GM18870 (cell line): ENCODE measurements at regions not wholly inside any gene's neighbourhood (a gene's known extent, or its start where the extent isn't known, plus 50 kb on each side); places are given as distances from the start of the nearest gene placed in this dataset.

Experiments
- ATAC-seq: cut with Tn5 transposase; IDR thresholded peaks from one replicate; pipeline ENCODE4 v1.9.1; 2021; ENCODE audit warnings: moderate library complexity; ENCODE audit not compliant: unreplicated experiment

DNA sequence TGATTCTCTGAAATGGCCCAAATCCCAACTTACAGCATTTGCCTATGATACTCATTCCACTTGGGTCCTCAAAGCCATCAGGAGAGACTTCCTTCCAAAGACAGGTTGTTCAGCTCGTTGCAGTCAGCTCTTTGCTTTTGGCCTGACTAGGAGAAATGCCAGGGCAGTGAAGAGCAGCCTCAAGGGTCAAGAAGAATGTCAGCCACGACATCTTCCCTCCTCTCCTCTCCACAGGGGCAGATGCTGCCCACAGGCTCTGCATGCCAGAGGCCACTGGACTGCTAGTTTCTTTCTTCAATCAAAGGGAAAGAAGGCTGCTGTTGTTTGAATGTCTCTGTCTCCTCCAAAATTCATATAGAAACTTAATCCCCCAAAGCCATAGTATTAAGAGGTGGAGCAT is 201.7 kb upstream of the PFN2 start:
- no peak for ATAC-seq

DNA sequence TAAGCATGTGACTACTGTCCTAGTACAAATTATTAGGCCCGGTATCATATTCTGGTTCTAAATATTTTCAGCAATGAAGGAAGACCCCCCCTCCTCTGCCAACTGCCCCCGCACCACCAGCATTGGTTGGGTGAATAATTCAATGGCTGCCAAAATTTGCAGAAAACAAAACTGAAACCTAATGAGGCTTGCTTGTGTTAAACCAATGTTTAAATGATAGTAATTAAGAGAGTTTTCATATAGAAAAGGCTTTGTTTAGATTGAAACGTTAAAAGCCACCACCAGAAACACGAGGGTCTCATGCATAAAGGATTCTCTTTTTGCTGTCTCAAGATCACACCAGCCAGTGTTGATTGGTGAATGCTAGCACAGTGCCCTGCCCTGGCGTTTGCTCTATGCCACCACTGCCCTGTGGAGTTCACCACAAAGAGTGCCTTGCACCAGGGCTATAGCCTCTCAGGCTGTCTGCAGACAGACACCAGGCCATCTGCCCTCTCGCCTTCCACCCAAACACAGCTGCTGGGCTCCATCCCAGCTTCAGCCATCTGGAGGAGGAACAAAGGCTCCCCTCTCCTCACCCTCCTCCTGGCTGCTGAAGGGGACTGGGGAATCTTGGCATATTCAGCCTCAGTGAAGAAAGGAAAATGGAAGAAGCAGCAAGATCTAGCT is 200.3 kb upstream of the PFN2 start:
- no peak for ATAC-seq

DNA sequence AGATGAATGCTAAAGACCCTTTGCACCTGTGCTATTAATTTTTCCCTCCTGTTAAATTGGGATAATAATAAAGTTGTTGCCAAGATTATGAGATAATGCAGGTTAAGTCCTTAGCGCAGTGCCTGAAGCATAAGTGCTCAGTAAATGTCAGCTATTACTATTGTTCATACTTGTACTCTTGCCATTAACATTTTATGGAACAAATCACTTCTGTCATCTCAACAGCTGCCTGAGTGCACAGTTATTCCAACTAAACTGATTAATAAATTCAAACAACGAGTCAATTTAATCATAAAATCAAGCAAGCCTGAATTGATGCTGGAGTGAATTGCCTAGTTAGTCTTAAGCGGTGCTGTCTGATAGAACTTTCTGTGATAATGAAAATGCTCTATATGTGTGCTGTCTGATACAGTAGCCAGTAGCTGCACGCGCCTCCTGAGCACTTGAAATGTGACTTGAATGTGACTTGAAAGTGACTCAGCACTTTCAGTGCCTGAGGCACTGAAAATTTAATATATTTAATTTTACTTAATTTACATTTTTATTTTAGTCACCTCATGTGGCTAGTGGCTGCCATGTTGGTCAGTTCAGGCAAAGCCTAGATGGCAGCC is 198.7 kb upstream of the PFN2 start:
- no peak for ATAC-seq

DNA sequence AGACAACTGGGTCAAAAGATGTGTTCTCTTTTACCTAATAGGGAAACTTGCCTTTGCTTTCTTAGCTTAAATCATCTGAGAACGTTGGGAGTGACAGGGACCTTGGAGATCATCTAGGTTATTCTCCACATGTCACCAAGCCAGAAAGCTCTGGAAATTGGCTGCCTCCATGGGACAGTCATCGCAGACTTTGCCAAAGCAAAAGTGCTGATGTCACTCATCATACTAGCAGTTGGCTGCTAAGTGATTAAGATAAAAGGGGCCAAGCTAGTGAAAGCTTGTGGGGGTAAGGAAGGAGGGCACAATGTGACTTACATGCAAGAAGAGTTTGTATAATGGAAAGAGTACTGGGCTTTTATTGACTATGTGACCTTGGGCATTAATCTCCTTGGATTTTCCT is 198.0 kb upstream of the PFN2 start:
- ATAC-seq = no peak

DNA sequence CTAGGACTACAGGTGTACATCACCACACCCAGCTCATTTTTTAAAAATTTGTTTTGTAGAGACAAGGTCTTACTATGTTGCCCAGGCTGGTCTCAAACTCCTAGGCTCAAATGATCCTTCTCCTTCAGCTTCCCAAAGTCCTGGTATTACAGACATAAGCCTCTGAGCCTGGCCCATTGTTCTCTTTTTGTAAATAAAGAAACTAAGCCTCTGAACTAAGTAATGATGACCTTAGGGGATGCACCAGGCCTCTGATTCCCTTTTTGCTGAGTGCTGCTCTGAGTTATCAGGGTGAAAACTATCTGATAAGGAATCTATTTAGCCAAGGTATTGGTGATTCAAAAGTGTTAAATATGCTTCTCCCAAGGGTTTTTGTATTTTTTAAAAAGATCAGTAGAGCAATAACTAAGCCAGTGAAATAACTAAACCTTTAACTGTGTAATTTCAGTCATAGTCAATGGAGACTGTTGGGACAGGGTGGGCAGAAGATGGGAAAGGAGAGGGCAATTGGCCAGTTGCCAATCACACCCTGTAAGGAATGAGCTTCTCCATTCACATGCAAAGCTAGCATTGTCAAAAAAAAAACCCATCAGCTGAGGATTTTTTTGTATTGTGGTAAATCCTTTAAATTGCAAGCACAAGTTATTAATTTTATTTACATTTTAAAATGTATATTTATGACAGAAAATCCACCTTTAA is 194.8 kb upstream of the PFN2 start:
- no peak for ATAC-seq

- ATAC-seq = no peak
Observed at GRCh38 chr3:150161011-150161410, 190.3 kb upstream of the PFN2 start.

DNA sequence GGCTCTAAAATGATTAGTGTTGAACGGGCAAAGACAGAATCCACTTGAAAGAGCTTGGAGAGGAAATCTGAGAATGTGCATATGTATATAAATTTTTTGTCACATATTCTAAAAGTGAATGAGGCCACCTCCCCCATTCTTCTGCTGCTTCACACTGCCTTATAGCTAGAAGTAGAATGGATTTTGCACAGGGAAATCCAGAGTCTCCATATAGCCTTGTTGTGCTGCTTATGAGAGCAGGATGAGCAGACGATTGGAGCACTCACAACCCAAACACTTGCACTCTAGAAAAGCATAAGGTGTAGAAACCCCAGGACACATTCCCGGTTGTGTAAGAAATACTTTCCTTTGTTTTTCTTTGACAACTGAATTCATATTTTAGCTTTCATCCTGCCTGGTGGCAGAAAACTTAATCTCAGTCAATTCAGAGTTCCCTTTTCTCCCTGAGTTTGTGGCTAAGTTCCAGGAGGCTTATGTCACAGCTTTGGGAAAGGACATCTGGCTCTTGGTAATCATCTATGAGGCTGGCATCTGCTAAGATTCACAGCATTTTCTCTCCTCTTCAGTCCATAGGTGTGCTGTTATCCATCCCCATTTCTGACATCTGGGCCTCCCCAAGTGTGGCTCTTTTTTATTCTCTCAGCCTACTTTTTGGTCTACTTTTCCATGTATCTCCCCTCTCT is 188.4 kb upstream of the PFN2 start:
- ATAC-seq = no peak

DNA sequence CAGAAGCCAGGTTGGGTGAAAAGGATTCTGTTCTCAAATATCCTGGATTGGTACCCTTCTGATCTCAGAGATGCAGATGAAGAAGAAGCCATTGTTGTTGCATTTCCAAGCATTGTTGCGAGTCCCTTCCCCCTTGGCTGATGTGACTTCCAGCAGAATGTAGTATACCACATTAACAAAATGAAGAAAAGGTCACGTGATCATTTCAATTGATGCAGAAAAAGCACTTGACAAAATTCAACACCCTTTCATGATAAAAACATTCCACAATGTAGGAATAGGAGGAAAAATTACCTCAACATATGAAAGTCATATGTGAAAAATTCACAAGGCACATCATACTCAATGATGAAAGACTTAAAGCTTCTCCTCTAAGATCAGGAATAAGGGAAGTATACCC is 181.9 kb upstream of the PFN2 start:
- ATAC-seq = no peak

DNA sequence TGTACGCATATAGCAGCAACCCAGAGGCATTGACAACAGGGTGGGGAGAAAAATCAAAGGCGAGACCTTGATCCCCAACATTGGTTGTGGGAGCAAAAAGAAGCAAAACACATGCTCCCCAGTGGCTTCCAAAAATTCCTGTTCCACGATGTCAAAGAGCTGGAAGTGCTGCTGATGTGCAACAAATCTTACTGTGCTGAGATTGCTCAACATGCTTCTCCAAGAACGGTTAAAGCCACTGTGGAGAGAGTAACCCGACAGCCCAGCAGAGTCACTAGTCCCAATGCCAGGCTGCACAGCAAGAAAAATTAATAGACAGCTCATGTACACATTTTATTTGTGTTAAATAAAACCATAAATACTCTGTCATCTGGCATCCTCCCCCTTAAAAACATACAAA is 179.9 kb upstream of the PFN2 start:
- no peak for ATAC-seq

DNA sequence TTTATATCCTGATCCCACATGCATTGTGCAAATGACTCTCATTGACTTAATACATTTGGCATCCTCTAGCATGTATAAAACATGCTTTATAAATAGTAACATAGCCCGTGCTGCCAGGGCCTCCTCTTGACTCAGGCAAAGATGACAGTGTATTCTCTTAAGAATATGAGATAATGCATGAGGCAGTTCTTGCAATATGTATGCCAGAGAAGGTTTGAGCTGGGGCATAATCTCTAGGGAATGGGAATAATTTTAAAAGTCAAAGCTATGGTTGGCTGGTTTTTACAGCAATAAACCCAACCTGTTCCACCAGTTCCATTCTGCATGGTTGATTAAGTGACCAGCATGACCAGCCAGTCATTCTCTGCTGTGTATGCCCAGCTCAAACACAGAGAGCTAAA is 179.0 kb upstream of the PFN2 start:
- no peak for ATAC-seq

DNA sequence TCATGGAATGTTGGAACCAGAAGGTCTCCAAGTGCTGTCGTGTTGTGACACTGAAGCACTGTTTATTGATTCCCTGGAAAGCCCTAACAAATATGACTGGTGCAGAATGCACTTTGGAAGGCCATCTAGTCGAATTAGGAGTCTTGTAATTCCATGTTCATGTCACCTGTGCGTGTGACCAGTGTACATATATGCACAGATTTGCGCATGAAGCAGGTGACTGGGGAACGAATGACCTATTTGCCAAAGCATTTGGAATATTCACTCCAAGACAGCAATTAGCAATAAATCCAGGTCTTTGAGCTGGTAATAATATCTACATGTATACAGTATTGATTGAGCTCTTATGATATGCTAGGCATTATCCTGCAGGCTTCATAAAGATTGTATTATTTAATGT is 177.5 kb upstream of the PFN2 start:
- no peak for ATAC-seq

- ATAC-seq = no peak
Observed at GRCh38 chr3:150147776-150148175, 177.1 kb upstream of the PFN2 start.

- ATAC-seq = no peak
Observed at GRCh38 chr3:150146991-150147761, 176.5 kb upstream of the PFN2 start.

GRCh38 chr3:150145659-150146058 is 175.0 kb upstream of the PFN2 start:
- ATAC-seq = no peak

- no peak for ATAC-seq
Observed at GRCh38 chr3:150144191-150144708, 173.6 kb upstream of the PFN2 start.

DNA sequence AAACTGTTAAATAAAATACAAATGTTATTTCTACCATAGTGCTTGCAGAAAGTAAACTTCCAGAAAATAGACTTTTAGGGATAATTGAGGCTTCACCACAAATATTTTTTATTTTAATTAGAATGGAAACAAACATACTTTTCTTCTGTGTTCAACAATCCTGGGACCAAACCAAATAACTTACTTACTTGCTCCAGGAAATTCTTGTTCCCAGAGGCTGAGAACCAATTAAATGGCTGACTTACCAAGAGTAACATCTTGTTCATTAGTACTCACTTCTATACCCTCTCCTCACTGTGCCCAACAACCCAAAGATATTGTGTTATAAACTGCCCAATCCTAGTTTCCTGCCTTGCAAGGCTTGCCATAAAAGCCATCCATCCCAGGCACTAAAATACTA is 172.2 kb upstream of the PFN2 start:
- ATAC-seq = no peak

DNA sequence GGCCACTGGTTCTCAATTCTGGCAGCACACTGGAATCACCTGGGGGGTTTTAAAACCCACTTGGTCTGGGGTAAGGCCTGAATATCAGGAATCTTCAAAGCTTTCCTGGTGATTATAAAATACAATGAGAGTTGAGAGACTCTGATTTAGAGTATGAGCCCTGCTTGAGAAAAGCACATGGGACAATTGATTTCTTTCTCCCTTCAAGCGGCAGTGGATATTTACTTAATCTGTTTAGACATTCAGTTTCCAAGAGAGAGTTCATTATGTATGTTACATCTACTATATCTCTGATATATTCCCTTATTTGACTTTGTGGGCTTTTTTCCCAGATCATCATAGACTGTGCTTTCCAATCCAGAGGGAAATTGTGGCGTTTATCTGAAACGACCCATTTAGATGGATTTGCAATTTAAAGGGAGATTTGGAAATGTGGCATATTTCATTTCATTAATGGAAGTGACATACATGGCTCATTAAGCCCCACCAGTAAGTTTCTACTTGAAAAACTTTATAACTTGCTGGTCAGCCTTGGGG is 171.2 kb upstream of the PFN2 start:
- no peak for ATAC-seq

- no peak for ATAC-seq
Observed at GRCh38 chr3:150140614-150141321, 170.1 kb upstream of the PFN2 start.

GRCh38 chr3:150138824-150139223 is 168.1 kb upstream of the PFN2 start:
- no peak for ATAC-seq

DNA sequence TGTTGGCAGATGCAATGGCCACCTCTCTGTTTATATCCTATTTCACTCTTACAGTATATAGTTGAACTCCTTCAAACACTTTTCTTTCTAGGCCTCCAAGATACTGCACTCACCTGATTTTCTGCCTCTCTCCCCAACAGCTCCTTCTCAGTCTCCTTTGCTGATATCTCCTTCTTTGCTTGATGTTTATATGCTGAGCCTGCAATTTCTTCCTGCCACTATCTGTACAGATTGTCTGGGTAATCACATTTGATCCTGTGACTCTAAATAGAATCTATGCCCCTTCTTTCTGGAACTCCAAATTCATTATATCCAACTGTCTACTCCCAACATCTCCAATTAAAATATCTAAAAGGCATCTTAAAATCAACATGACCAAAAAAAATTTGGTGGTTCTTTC is 165.5 kb upstream of the PFN2 start:
- ATAC-seq = no peak
